C4-2B (cell line): ENCODE measurements at regions not wholly inside any gene's neighbourhood (a gene's known extent, or its start where the extent isn't known, plus 50 kb on each side); places are given as distances from the start of the nearest gene placed in this dataset.

Experiments used
- H3K27ac ChIP-seq: fragments of 450-650 bp; 2 replicates; pipeline ENCODE4 v1.5.1; 2017
- CTCF ChIP-seq: fragments of 450-650 bp; conservative IDR thresholded peaks from 2 replicates; pipeline ENCODE4 v1.5.1; 2017; ENCODE audit warnings: mild to moderate bottlenecking
- ZFX ChIP-seq: fragments of 450-650 bp; IDR thresholded peaks from 2 replicates; pipeline ENCODE4 v1.6.1; 2017

GRCh38 chr6:28720357-28721231, 194.9 kb downstream of the GPX5 start:
- H3K27ac ChIP-seq = no peak overlapping the region
- TF ChIP-seq ZFX (no peak), CTCF (no peak)

GRCh38 chr6:28721372-28721771, 195.7 kb downstream of the GPX5 start:
- TF ChIP-seq CTCF (no peak), ZFX (no peak)

GRCh38 chr6:28724395-28724794, 198.7 kb downstream of the GPX5 start:
- TF ChIP-seq ZFX (no peak), CTCF (no peak)

More at GRCh38 chr6:28721372-28721771, 195.7 kb downstream of the GPX5 start:
- no peak overlapping the region for H3K27ac ChIP-seq

GRCh38 chr6:28725274-28725809, 198.4 kb downstream of the TRIM27 start:
- H3K27ac ChIP-seq = no peak overlapping the region

More at GRCh38 chr6:28724395-28724794, 198.7 kb downstream of the GPX5 start:
- no peak overlapping the region for H3K27ac ChIP-seq

GRCh38 chr6:28725890-28726348, 197.9 kb downstream of the TRIM27 start:
- no peak for TF ChIP-seq CTCF
- no peak for TF ChIP-seq ZFX
- no peak overlapping the region for H3K27ac ChIP-seq

More at GRCh38 chr6:28725274-28725809, 198.4 kb downstream of the TRIM27 start:
- TF ChIP-seq CTCF = no peak

GRCh38 chr6:28726569-28727309, 197.0 kb downstream of the TRIM27 start:
- H3K27ac ChIP-seq = no peak overlapping the region
- TF ChIP-seq CTCF (no peak), ZFX (no peak)
